ENCODE measurements at regions not wholly inside any gene's neighbourhood (a gene's known extent, or its start where the extent isn't known, plus 50 kb on each side); places are given as distances from the start of the nearest gene placed in this dataset.

DNA sequence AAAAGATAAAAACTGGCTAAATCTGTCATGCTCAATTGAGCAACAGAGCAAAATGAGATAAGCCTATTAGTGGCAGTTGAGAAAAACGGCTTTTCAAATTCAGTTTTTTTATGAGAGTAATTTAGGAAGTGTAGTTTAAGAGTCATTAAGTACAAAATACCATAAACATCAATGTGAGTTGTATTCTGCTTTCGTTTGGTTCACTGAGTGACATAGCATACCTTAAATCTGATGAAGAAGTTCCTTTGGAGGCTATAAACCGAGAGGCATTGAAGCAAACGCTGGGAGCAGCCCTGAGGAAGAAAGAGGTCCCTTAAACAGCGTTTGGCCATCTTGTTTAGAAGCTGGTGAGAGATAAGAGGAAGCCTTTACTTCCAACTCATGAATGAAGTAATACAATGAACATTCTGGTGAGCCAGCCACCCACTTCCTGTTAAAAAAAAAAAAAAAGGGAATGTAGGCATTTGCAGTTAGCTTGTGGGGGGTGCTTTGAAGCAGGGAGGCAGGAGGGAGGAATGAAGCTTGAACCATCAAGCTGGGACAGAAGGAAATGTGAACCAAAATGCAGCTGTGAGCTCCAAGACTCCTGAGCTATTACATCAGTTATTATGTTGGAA, 132.3 kb downstream of the ZNF330 start:
- TF ChIP-seq YY1 (IDR thresholded peaks at IDR 0.05; ENCODE audit: insufficient read depth, insufficient read length) (no peak), ZNF274 (IDR thresholded peaks at IDR 0.05; ENCODE audit: low read depth, low read length) (no peak), SUZ12 (IDR thresholded peaks at IDR 0.05; ENCODE audit: extremely low read depth, insufficient read depth, insufficient read length) (no peak)

Measured in NT2/D1 (cell line).